GM21576 (cell line): ENCODE measurements at regions not wholly inside any gene's neighbourhood (a gene's known extent, or its start where the extent isn't known, plus 50 kb on each side); places are given as distances from the start of the nearest gene placed in this dataset.
A peak's percentile ranks its signal among the peaks of the same experiment; 100 is the strongest.
"Not testable (repeated sequence)": the region's sequence is repeated elsewhere in the genome, so short reads cannot be mapped to it uniquely, and the experiment has no call there.

Source experiments
- ATAC-seq: cut with Tn5 transposase; IDR thresholded peaks from one replicate; pipeline ENCODE4 v1.9.1; 2021; ENCODE audit warnings: mild to moderate bottlenecking, moderate library complexity; ENCODE audit not compliant: unreplicated experiment

- no peak for ATAC-seq
Observed at GRCh38 chrX:55813150-55813549, 95.6 kb downstream of the RRAGB start.

- ATAC-seq, result no peak
Observed at GRCh38 chrX:55815546-55815945, 98.0 kb downstream of the RRAGB start.

GRCh38 chrX:55816023-55816422 lies 98.5 kb downstream of the RRAGB start:
- ATAC-seq, result no peak

GRCh38 chrX:55818673-55819375 lies 101.3 kb downstream of the RRAGB start:
- ATAC-seq, result no peak

- ATAC-seq, result no peak
Observed at GRCh38 chrX:55839485-55839884, 121.9 kb downstream of the RRAGB start.

- ATAC-seq, result no peak
Observed at GRCh38 chrX:55841962-55842752, 124.6 kb downstream of the RRAGB start.

GRCh38 chrX:55866779-55867178 lies 149.2 kb downstream of the RRAGB start:
- not testable (repeated sequence) for ATAC-seq

GRCh38 chrX:55867181-55867651 lies 149.7 kb downstream of the RRAGB start:
- ATAC-seq, result peak; percentile 77

GRCh38 chrX:55867708-55868107 lies 150.2 kb downstream of the RRAGB start:
- ATAC-seq, result peak; percentile 68

- ATAC-seq, result no peak
Observed at GRCh38 chrX:55874807-55875206, 157.3 kb downstream of the RRAGB start.

- not testable (repeated sequence) for ATAC-seq
Observed at GRCh38 chrX:55883541-55883940, 166.0 kb downstream of the RRAGB start.

GRCh38 chrX:55907968-55908607 lies 190.5 kb downstream of the RRAGB start:
- ATAC-seq, result peak; percentile 79

GRCh38 chrX:55908661-55909212 lies 191.2 kb downstream of the RRAGB start:
- ATAC-seq, result peak; percentile 44

- peak; percentile 90 for ATAC-seq
Observed at GRCh38 chrX:55919367-55920221, 202.0 kb downstream of the RRAGB start.

- no peak for ATAC-seq
Observed at GRCh38 chrX:55924574-55924973, 207.0 kb downstream of the RRAGB start.

- ATAC-seq, result not testable (repeated sequence)
Observed at GRCh38 chrX:55928529-55928928, 211.0 kb downstream of the RRAGB start.
